Fibroblast of mammary gland (primary cell): ENCODE measurements at regions not wholly inside any gene's neighbourhood (a gene's known extent, or its start where the extent isn't known, plus 50 kb on each side); places are given as distances from the start of the nearest gene placed in this dataset.

Experiments used
- DNase-seq: peaks from one replicate; pipeline ENCODE4 v3.0.0-alpha.2; 2010; ENCODE audit warnings: low read depth
- H3K4me3 ChIP-seq: 2 replicates; pipeline ENCODE4 v1.5.1; 2011; ENCODE audit warnings: low read depth, mild to moderate bottlenecking, low read length, moderate library complexity; ENCODE audit not compliant: control insufficient read depth
- CTCF ChIP-seq: conservative IDR thresholded peaks from 2 replicates; pipeline ENCODE4 v1.5.1; 2011; ENCODE audit warnings: low read depth, low read length, inconsistent platforms; ENCODE audit not compliant: control insufficient read depth, insufficient read depth

DNA sequence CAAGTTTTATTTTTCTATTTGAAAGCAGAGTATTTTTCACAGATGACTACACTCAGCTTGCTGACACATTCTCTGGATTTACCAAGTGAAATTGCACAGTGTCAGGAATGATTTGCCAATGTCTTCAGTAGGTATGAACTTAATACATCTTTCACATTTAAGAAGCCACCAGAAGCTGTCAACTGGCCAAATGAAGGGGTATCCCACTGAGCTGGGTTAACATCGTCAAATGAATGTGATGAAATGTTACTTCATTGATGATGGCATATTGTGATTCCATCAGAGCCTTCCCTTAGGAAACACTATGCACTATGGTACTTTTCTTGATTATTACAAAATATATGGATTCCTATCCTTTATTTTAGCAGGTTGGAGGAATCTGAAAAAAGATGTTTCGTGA is 592.3 kb downstream of the FGF9 start:
- H3K4me3 ChIP-seq = no peak overlapping the region
- no peak for DNase-seq
- no peak for TF ChIP-seq CTCF

- no peak for DNase-seq
- no peak for TF ChIP-seq CTCF
- no peak overlapping the region for H3K4me3 ChIP-seq
Measured at GRCh38 chr13:22265563-22265962, 594.7 kb downstream of the FGF9 start.

DNA sequence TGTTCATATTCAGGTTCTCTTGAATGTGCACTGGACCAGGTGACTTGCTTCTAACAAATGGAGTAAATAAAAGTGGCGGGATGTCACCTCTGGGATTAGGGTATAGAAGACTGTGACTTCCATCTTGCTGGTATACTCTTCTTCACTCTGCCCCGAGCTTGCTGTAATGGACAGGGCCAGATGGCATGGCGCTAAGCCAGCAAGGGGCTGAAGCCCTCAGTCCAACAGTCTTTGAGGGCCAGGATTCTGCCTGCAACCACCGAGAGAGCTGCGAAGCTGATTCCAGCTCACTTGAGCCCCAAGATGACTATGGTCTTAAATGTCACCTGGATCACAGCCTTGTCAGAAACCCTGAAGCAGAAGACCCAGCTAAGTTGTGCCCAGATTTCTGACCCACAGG is 600.0 kb downstream of the FGF9 start:
- no peak overlapping the region for H3K4me3 ChIP-seq
- no peak for TF ChIP-seq CTCF
- DNase-seq = no peak

DNA sequence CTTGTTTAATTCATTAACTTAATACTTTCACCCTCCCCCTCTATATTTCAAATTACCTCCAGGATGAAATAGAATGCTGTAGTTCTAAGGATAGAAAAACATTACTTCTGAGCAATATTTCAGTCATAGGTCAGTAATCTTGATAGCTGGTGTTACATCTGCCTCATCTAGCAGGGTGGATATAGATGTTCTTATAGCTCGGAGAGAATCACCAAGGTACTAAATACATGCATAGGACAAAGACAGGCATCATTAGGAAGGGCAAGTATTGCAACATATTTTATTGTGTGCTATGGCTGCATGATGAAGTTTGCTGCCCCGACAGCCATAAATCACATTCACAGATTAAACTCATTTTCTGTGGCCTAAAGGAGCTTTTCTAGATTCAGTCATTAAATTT is 601.0 kb downstream of the FGF9 start:
- no peak overlapping the region for H3K4me3 ChIP-seq
- TF ChIP-seq CTCF = no peak
- DNase-seq = no peak

DNA sequence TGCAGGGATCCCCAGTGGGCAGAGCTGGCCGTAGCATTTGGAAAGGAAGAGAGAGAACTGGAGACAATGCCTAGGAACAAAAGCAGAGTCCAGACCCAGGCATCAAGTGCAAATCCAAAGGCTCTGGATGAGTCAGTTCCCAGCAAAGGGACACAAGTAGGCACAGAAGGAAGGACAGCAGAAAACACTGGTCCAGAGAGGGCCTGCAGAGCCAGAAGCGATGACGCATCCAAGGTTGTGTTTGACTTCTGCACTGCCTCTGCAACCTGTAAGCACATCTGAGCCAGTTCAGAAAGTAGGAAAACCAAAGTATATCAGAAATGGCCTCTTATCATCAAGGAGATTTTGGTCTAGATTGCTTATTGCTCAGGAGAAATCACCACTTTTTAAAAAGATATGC is 604.5 kb downstream of the FGF9 start:
- no peak for TF ChIP-seq CTCF
- no peak overlapping the region for H3K4me3 ChIP-seq
- no peak for DNase-seq

DNA sequence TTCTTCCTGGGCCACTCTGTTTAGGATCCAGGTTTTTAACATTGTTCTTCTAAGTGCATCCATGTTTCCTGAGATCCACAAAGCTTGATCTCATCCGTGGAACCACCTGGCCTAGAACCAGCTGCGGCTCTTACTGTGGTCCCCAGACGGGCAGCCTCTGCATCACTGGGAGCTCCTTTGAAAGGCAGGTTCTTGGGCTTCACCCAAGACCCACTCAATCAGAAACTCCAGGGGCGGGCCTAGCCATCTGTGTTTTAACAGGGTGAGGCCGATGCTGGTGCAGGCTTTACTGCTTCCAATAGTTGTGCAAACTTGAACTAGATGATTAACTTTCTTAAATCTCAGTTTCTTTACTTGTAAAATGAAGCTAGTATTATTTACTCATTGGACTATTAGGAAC is 605.7 kb downstream of the FGF9 start:
- DNase-seq = no peak
- no peak for TF ChIP-seq CTCF
- no peak overlapping the region for H3K4me3 ChIP-seq

DNA sequence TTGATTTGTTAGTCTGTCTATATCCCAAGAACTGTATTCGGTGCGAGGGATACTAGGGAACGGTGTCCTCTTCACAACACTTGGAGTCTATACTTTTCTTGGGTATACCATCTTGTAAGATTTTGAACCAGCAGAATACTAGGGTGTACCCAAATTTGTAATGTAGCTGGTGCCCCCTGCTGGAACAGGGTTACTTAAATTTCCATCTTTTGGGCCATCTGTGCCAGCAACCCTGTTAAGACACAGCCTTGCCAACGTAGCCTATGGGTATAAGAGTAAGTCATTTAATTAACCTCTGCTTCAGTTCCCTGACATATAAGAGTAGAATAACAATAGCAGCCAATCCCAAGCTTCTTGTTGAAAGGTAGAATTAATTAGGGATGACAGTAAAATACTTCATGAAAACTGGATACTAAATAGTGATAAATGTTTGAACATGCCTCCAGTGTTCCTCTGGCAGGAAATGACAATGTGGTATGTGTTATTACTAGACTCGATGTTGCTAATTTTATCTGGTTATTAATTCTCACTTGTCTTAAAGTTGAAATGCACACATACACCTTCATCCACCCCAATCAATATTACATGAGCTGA is 607.6 kb downstream of the FGF9 start:
- peak; percentile 25 for TF ChIP-seq CTCF
- peak; percentile 12 for DNase-seq
- no peak overlapping the region for H3K4me3 ChIP-seq
